ENCODE measurements at regions not wholly inside any gene's neighbourhood (a gene's known extent, or its start where the extent isn't known, plus 50 kb on each side); places are given as distances from the start of the nearest gene placed in this dataset.

DNA sequence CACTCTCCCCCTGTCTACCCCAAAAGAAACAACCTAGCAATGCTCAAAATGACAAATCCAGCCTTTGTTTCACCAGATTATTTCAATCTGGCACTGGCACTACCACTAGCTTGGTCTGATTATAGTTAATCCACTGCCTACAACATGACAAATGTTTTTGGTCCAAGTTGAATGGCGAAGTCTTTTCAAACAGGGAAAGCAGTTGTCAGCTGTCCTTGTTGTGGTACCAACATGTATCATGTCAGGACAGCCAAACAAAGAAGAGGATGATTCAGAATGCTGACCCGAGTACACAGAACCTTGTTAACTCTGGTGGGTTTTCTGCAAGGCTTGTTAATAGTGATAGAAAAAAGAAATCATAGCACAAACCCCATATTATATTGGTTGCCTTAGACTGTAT lies 160.8 kb upstream of the ANK2 start:
- peaks cover 3% of the 10 kb centered on the region for H3K79me1 ChIP-seq (ENCODE audit: low read length)
- H3K56ac ChIP-seq (ENCODE audit: low read length) = no peak overlapping the region
- WGBS (ENCODE audit: extremely low coverage, insufficient coverage, low lambda C conversion rate) = no CpG with 5 or more reads among the region's 2 CpGs
- H2BK120ac ChIP-seq (ENCODE audit: low read depth, low read length) = no peak overlapping the region
- no peak overlapping the region for H3K23ac ChIP-seq (ENCODE audit: low read length)
- H3K27me3 ChIP-seq (ENCODE audit: insufficient read depth, low read length, poor library complexity) = no peaks in the 10 kb centered on the region
- no peak overlapping the region for H3K4me2 ChIP-seq (ENCODE audit: low read length)
- no peak overlapping the region for H4K8ac ChIP-seq (ENCODE audit: low read depth, low read length)
- no peak overlapping the region for H3K27ac ChIP-seq (ENCODE audit: low read depth, low read length)
- H3K9ac ChIP-seq (ENCODE audit: low read length) = no peak overlapping the region
- H3K18ac ChIP-seq (ENCODE audit: low read length) = no peak overlapping the region
- no peaks in the 10 kb centered on the region for H3K36me3 ChIP-seq (ENCODE audit: control insufficient read depth, insufficient read depth, low read length)
- no peak overlapping the region for H3K4me3 ChIP-seq (ENCODE audit: low read length)
- no peak overlapping the region for H2BK5ac ChIP-seq (ENCODE audit: low read length)
- H3K79me2 ChIP-seq (ENCODE audit: control insufficient read depth, insufficient read depth, low read length) = no peaks in the 10 kb centered on the region
- H3K4ac ChIP-seq (ENCODE audit: low read depth, low read length) = no peak overlapping the region
- no peak overlapping the region for H2AK5ac ChIP-seq (ENCODE audit: low read length)
- no peak overlapping the region for H2BK15ac ChIP-seq (replicated peaks; ENCODE audit: low read depth)
- DNase-seq = no peak
- no peak overlapping the region for H4K5ac ChIP-seq (ENCODE audit: low read length)
- H3K4me1 ChIP-seq (ENCODE audit: control insufficient read depth, low read depth, low read length) = no peaks in the 10 kb centered on the region

DNA sequence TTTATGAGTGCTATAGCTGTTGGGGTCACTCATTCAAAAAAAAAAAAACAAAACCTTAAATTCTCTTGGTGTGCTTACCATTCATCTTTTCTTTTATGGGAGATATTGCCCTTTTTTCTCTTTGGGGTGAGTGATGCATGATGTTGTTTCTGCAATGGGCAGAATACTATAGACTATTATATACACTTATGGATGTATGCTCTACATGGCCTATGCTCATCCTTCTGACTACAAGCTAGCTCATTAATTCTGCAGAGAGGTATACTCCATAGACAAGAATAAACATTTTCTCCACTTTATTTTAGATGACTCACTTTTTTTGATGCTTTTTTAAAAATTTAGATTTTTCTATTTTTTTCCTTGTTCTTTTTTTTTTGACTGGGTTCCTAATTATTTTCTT lies 160.3 kb upstream of the ANK2 start:
- no peak overlapping the region for H2BK120ac ChIP-seq (ENCODE audit: low read depth, low read length)
- H3K27me3 ChIP-seq (ENCODE audit: insufficient read depth, low read length, poor library complexity) = no peaks in the 10 kb centered on the region
- H3K4me2 ChIP-seq (ENCODE audit: low read length) = no peak overlapping the region
- no peak overlapping the region for H4K5ac ChIP-seq (ENCODE audit: low read length)
- peaks cover 3% of the 10 kb centered on the region for H3K79me1 ChIP-seq (ENCODE audit: low read length)
- H3K79me2 ChIP-seq (ENCODE audit: control insufficient read depth, insufficient read depth, low read length) = no peaks in the 10 kb centered on the region
- no peak overlapping the region for H2BK15ac ChIP-seq (replicated peaks; ENCODE audit: low read depth)
- H2AK5ac ChIP-seq (ENCODE audit: low read length) = no peak overlapping the region
- H3K23ac ChIP-seq (ENCODE audit: low read length) = no peak overlapping the region
- H4K8ac ChIP-seq (ENCODE audit: low read depth, low read length) = no peak overlapping the region
- no peak overlapping the region for H3K27ac ChIP-seq (ENCODE audit: low read depth, low read length)
- H3K18ac ChIP-seq (ENCODE audit: low read length) = no peak overlapping the region
- no peaks in the 10 kb centered on the region for H3K36me3 ChIP-seq (ENCODE audit: control insufficient read depth, insufficient read depth, low read length)
- H3K4ac ChIP-seq (ENCODE audit: low read depth, low read length) = no peak overlapping the region
- no peak overlapping the region for H3K56ac ChIP-seq (ENCODE audit: low read length)
- H3K4me3 ChIP-seq (ENCODE audit: low read length) = no peak overlapping the region
- H3K4me1 ChIP-seq (ENCODE audit: control insufficient read depth, low read depth, low read length) = no peaks in the 10 kb centered on the region
- DNase-seq = no peak
- no peak overlapping the region for H2BK5ac ChIP-seq (ENCODE audit: low read length)
- no peak overlapping the region for H3K9ac ChIP-seq (ENCODE audit: low read length)

DNA sequence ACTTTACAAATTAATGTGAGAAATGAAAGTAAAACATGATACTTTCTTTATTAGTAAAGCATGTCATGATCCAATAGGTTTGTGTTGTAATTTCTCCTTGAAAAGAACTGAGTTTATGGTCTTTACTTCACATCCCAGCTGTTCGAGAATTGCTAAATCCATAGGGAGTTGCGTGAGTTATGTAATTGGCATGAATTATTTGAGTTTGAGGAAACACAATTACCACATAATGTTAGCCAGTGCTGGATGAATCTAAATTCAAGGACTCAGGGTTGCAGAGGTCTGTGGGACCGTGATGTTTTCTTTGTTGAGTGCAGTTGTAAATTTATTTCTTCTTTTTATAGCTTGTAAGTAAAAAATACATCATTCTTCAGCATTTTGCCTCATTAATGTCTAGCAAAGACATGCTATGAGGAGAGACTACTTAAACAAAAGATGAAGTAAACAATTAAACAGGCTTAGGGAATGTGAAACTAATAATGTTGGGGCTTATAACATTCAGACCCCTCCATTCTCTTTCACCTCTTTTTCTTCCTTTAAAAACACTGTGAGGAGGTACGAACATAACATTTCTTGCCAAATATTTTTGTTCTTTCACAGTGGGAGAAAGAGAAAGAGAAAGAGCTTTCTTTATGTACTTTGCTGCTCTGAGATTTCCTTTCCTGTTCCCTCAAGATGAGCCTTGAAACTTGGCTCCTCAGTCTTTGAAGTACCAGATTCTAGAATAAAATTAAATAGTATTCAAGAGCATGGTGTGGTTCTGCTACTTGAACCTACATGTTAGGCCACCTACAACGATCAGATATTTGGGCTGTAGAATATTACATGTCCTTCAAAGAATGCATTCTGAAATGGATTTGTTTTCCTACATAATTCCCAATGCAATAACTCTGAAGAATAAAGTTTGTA lies 159.6 kb upstream of the ANK2 start:
- H3K4me3 ChIP-seq (ENCODE audit: low read length) = no peak overlapping the region
- WGBS (ENCODE audit: extremely low coverage, insufficient coverage, low lambda C conversion rate) = no CpG with 5 or more reads among the region's 5 CpGs

DNA sequence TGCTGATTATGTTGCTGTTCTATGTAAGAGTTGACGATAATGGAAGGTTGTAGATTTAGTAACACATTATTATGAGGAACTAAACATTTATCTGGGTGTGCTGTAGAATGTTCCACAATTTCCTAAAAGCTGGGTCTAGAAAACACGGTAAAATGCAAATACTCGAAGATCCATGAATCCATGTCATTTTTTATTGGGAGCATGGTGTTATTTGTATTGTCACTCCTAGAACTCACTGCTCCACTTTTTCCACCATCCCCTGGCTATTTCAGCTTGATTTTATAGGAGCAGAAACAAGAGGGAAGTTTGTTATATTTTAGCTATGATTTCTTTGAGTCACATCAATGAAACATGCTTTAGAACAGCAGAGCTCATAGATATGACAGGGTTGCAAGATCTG lies 155.0 kb upstream of the ANK2 start:
- Histone ChIP-seq H4K8ac (ENCODE audit: low read depth, low read length) (no peak overlapping the region), H3K9ac (ENCODE audit: low read length) (no peak overlapping the region), H3K79me2 (ENCODE audit: control insufficient read depth, insufficient read depth, low read length) (no peaks in the 10 kb centered on the region), H2BK120ac (ENCODE audit: low read depth, low read length) (no peak overlapping the region), H4K5ac (ENCODE audit: low read length) (no peak overlapping the region), H3K18ac (ENCODE audit: low read length) (no peak overlapping the region), H2BK5ac (ENCODE audit: low read length) (no peak overlapping the region), H2BK15ac (replicated peaks; ENCODE audit: low read depth) (no peak overlapping the region), H3K4me2 (ENCODE audit: low read length) (no peak overlapping the region), H3K4me3 (ENCODE audit: low read length) (no peak overlapping the region), H3K27ac (ENCODE audit: low read depth, low read length) (no peak overlapping the region), H3K79me1 (ENCODE audit: low read length) (no peaks in the 10 kb centered on the region), H3K23ac (ENCODE audit: low read length) (no peak overlapping the region), H3K27me3 (ENCODE audit: insufficient read depth, low read length, poor library complexity) (no peaks in the 10 kb centered on the region), H3K56ac (ENCODE audit: low read length) (no peak overlapping the region), H3K4ac (ENCODE audit: low read depth, low read length) (no peak overlapping the region), H2AK5ac (ENCODE audit: low read length) (no peak overlapping the region), H3K36me3 (ENCODE audit: control insufficient read depth, insufficient read depth, low read length) (no peaks in the 10 kb centered on the region), H3K4me1 (ENCODE audit: control insufficient read depth, low read depth, low read length) (peaks cover 8% of the 10 kb centered on the region)
- DNase-seq = no peak
- WGBS (ENCODE audit: extremely low coverage, insufficient coverage, low lambda C conversion rate) = 100% methylated on average over 1 of the region's 3 CpGs

More for the DNA sequence above, 159.6 kb upstream of the ANK2 start:
- no peak overlapping the region for H4K5ac ChIP-seq (ENCODE audit: low read length)
- peaks cover 3% of the 10 kb centered on the region for H3K79me1 ChIP-seq (ENCODE audit: low read length)
- no peaks in the 10 kb centered on the region for H3K79me2 ChIP-seq (ENCODE audit: control insufficient read depth, insufficient read depth, low read length)
- no peak overlapping the region for H3K4ac ChIP-seq (ENCODE audit: low read depth, low read length)
- no peaks in the 10 kb centered on the region for H3K27me3 ChIP-seq (ENCODE audit: insufficient read depth, low read length, poor library complexity)
- H3K4me2 ChIP-seq (ENCODE audit: low read length) = no peak overlapping the region
- H2BK5ac ChIP-seq (ENCODE audit: low read length) = no peak overlapping the region
- no peak overlapping the region for H3K18ac ChIP-seq (ENCODE audit: low read length)
- H3K56ac ChIP-seq (ENCODE audit: low read length) = no peak overlapping the region
- no peak overlapping the region for H3K27ac ChIP-seq (ENCODE audit: low read depth, low read length)
- no peak for DNase-seq
- no peak overlapping the region for H2BK120ac ChIP-seq (ENCODE audit: low read depth, low read length)
- H2BK15ac ChIP-seq (replicated peaks; ENCODE audit: low read depth) = no peak overlapping the region
- H3K9ac ChIP-seq (ENCODE audit: low read length) = no peak overlapping the region
- H4K8ac ChIP-seq (ENCODE audit: low read depth, low read length) = no peak overlapping the region
- no peak overlapping the region for H3K23ac ChIP-seq (ENCODE audit: low read length)
- no peak overlapping the region for H2AK5ac ChIP-seq (ENCODE audit: low read length)
- no peaks in the 10 kb centered on the region for H3K4me1 ChIP-seq (ENCODE audit: control insufficient read depth, low read depth, low read length)
- no peaks in the 10 kb centered on the region for H3K36me3 ChIP-seq (ENCODE audit: control insufficient read depth, insufficient read depth, low read length)

DNA sequence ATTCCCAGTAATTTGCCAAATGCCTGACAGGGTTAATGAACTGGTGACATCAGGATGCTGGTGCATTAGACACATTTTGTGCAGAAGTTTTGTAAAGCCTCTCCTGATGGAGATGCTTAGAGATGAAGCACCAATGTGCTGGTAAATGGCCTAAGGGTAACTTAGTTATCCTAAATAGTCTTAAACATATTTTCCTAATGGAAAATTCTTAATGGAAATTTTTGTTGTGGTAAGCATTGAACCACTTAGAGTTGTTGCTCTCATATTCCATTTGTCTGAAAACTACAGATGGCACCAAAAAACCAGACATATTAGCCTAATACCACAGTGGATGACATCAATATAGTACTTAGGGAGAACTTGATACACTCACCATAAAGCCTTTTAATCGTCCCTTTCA lies 154.5 kb upstream of the ANK2 start:
- no peak overlapping the region for H3K4ac ChIP-seq (ENCODE audit: low read depth, low read length)
- no peak overlapping the region for H3K27ac ChIP-seq (ENCODE audit: low read depth, low read length)
- DNase-seq = no peak
- no peaks in the 10 kb centered on the region for H3K27me3 ChIP-seq (ENCODE audit: insufficient read depth, low read length, poor library complexity)
- no peak overlapping the region for H3K56ac ChIP-seq (ENCODE audit: low read length)
- H3K36me3 ChIP-seq (ENCODE audit: control insufficient read depth, insufficient read depth, low read length) = no peaks in the 10 kb centered on the region
- no peaks in the 10 kb centered on the region for H3K79me1 ChIP-seq (ENCODE audit: low read length)
- H3K18ac ChIP-seq (ENCODE audit: low read length) = no peak overlapping the region
- H3K4me2 ChIP-seq (ENCODE audit: low read length) = no peak overlapping the region
- H2BK15ac ChIP-seq (replicated peaks; ENCODE audit: low read depth) = no peak overlapping the region
- H2AK5ac ChIP-seq (ENCODE audit: low read length) = no peak overlapping the region
- no peak overlapping the region for H3K23ac ChIP-seq (ENCODE audit: low read length)
- no peak overlapping the region for H2BK120ac ChIP-seq (ENCODE audit: low read depth, low read length)
- no peak overlapping the region for H4K5ac ChIP-seq (ENCODE audit: low read length)
- WGBS (ENCODE audit: extremely low coverage, insufficient coverage, low lambda C conversion rate) = no CpG with 5 or more reads among the region's 1 CpG
- no peak overlapping the region for H3K4me3 ChIP-seq (ENCODE audit: low read length)
- no peak overlapping the region for H4K8ac ChIP-seq (ENCODE audit: low read depth, low read length)
- H3K9ac ChIP-seq (ENCODE audit: low read length) = no peak overlapping the region
- no peaks in the 10 kb centered on the region for H3K79me2 ChIP-seq (ENCODE audit: control insufficient read depth, insufficient read depth, low read length)
- no peak overlapping the region for H2BK5ac ChIP-seq (ENCODE audit: low read length)
- H3K4me1 ChIP-seq (ENCODE audit: control insufficient read depth, low read depth, low read length) = peaks cover 8% of the 10 kb centered on the region
